GM12878 (cell line): ENCODE measurements at regions not wholly inside any gene's neighbourhood (a gene's known extent, or its start where the extent isn't known, plus 50 kb on each side); places are given as distances from the start of the nearest gene placed in this dataset.
A peak's percentile ranks its signal among the peaks of the same experiment; 100 is the strongest.

Experiments
- ATAC-seq: fragments of 200-7000 bp; cut with Tn5 transposase; 3 replicates; pipeline ENCODE4 v1.9.1; 2020; ENCODE audit warnings: mild to moderate bottlenecking, moderate library complexity
- BruUV-seq: library from RNA; stranded (reverse); fragments of 400-500 nt; replicated peaks from 2 replicates; lab custom pipeline; 2021; lab: Mats Ljungman, UMichigan
- CTCF ChIA-PET: fragments of 300-600 bp; sonication (Branson Sonifier 250); formaldehyde crosslinking; extraction: SDS; loops from one replicate; lab custom pipeline; 2021; ENCODE audit warnings: inconsistent platforms; lab: Yijun Ruan, JAX
- POLR2A ChIA-PET: fragments of 350-600 bp; formaldehyde crosslinking; extraction: SDS; loops from one replicate; lab custom pipeline; 2021; ENCODE audit warnings: inconsistent platforms; lab: Charles Lee
- RAD21 ChIA-PET: fragments of 300-600 bp; sonication (Branson Sonifier 250); formaldehyde crosslinking; loops from one replicate; lab custom pipeline; 2023; ENCODE audit warnings: antibody characterized with exemption; ENCODE audit not compliant: unreplicated experiment; lab: Charles Lee
- SMC1A ChIA-PET: fragments of 300-600 bp; sonication (Branson Sonifier 250); formaldehyde crosslinking; loops from one replicate; lab custom pipeline; 2023; ENCODE audit not compliant: unreplicated experiment, uncharacterized antibody; lab: Charles Lee
- DNase-seq: peaks from one replicate; pipeline ENCODE4 v3.0.0-alpha.2; 2011; ENCODE audit warnings: low read depth, low spot score
- FAIRE-seq: peaks from 3 replicates; lab custom pipeline; 2011; peaks lifted over from hg19 to GRCh38; lab: Jason Lieb, UNC
- H2AFZ ChIP-seq: 2 replicates; pipeline ENCODE4 v1.6.0; 2011; ENCODE audit warnings: low read depth, low read length, control low read depth; ENCODE audit not compliant: control insufficient read depth
- H3K27ac ChIP-seq: 2 replicates; pipeline ENCODE4 v1.5.1; 2011; ENCODE audit warnings: control low read depth; ENCODE audit not compliant: control insufficient read depth, insufficient read depth
- H3K27me3 ChIP-seq, 2 experiments: replicated peaks in 1 of 2; 2 replicates each; pipeline versions ENCODE4 v1.6.0 to v1.6.1; 2011; ENCODE audit warnings: low read length in 1 of 2; ENCODE audit not compliant: control insufficient read depth in 2 of 2, insufficient read depth in 2 of 2
- H3K36me3 ChIP-seq, 2 experiments: 2 replicates each; pipeline ENCODE4 v1.5.1; 2011; ENCODE audit warnings: low read length in 1 of 2; ENCODE audit not compliant: control insufficient read depth in 2 of 2, insufficient read depth in 2 of 2
- H3K4me1 ChIP-seq: 2 replicates; pipeline ENCODE4 v1.6.1; 2011; ENCODE audit warnings: mild to moderate bottlenecking, low read length, moderate library complexity, mixed read lengths; ENCODE audit not compliant: control insufficient read depth, insufficient read depth
- H3K4me2 ChIP-seq: 2 replicates; pipeline ENCODE4 v1.6.0; 2011; ENCODE audit warnings: control low read depth; ENCODE audit not compliant: control insufficient read depth, insufficient read depth
- H3K4me3 ChIP-seq: fragments of 200-600 bp; sonication (generic); 2 replicates; pipeline ENCODE4 v1.5.1; 2016
- H3K79me2 ChIP-seq: 2 replicates; pipeline ENCODE4 v1.6.0; 2011; ENCODE audit warnings: low read length; ENCODE audit not compliant: control insufficient read depth, insufficient read depth
- H3K9ac ChIP-seq: 2 replicates; pipeline ENCODE4 v1.8.0; 2011; ENCODE audit warnings: low read length, control low read depth, mixed read lengths; ENCODE audit not compliant: control insufficient read depth, insufficient read depth
- H3K9me3 ChIP-seq: replicated peaks from 3 replicates; pipeline ENCODE4 v1.5.1; 2011; ENCODE audit warnings: mild to moderate bottlenecking, low read length; ENCODE audit not compliant: control insufficient read depth, insufficient read depth
- H4K20me1 ChIP-seq: 2 replicates; pipeline ENCODE4 v1.6.0; 2011; ENCODE audit not compliant: control insufficient read depth, insufficient read depth
- CBX5 ChIP-seq: sonication (generic); IDR thresholded peaks from 2 replicates; pipeline ENCODE4 v1.6.1; 2016; ENCODE audit warnings: low read depth, moderate library complexity, mild to moderate bottlenecking, inconsistent platforms
- GABPA ChIP-seq: IDR thresholded peaks from 2 replicates; pipeline ENCODE4 v1.6.1; 2014; ENCODE audit warnings: antibody characterized with exemption, low read depth, mild to moderate bottlenecking, inconsistent platforms
- IRF4 ChIP-seq: IDR thresholded peaks from 2 replicates; pipeline ENCODE4 v1.6.1; 2011; ENCODE audit warnings: low read depth, low read length
- JUND ChIP-seq: IDR thresholded peaks from 2 replicates; pipeline ENCODE4 v1.6.1; 2012; ENCODE audit warnings: low read depth, mild to moderate bottlenecking, low read length, improper control_type of control experiment, moderate library complexity
- KAT2A ChIP-seq: conservative IDR thresholded peaks from 2 replicates; pipeline ENCODE4 v1.6.1; 2011; ENCODE audit warnings: low read depth, low read length; ENCODE audit not compliant: control insufficient read depth
- MYC ChIP-seq: IDR thresholded peaks from 2 replicates; pipeline ENCODE4 v1.6.1; 2011; ENCODE audit warnings: mild to moderate bottlenecking, low read length, moderate library complexity, inconsistent platforms; ENCODE audit not compliant: insufficient read depth, insufficient replicate concordance, insufficient read length, severe bottlenecking
- PAX8 ChIP-seq: fragments of 450-650 bp; IDR thresholded peaks from 2 replicates; pipeline ENCODE4 v1.6.1; 2017; ENCODE audit warnings: mild to moderate bottlenecking, moderate library complexity
- RAD21 ChIP-seq: IDR thresholded peaks from 2 replicates; pipeline ENCODE4 v1.6.1; 2011; ENCODE audit warnings: mild to moderate bottlenecking, low read depth, low read length, moderate library complexity; ENCODE audit not compliant: insufficient read depth
- SIN3A ChIP-seq: IDR thresholded peaks from 2 replicates; pipeline ENCODE4 v1.6.1; 2012; ENCODE audit warnings: low read depth, low read length, improper control_type of control experiment
- SRF ChIP-seq, 2 experiments: IDR thresholded peaks; 2 replicates each; pipeline ENCODE4 v1.6.1; 2011; ENCODE audit warnings: low read depth in 2 of 2, low read length in 2 of 2, mild to moderate bottlenecking in 1 of 2, moderate library complexity in 1 of 2
- SUZ12 ChIP-seq: fragments of 200-600 bp; sonication (generic); IDR thresholded peaks from one replicate; pipeline ENCODE4 v1.6.1; 2018; ENCODE audit warnings: antibody characterized with exemption, mild to moderate bottlenecking; ENCODE audit not compliant: unreplicated experiment
- TBL1XR1 ChIP-seq: IDR thresholded peaks from 2 replicates; pipeline ENCODE4 v1.6.1; 2012; ENCODE audit warnings: low read depth, low read length, improper control_type of control experiment
- TCF12 ChIP-seq: IDR thresholded peaks from 2 replicates; pipeline ENCODE4 v1.6.1; 2011; ENCODE audit warnings: low read depth, mild to moderate bottlenecking, low read length
- YY1 ChIP-seq: IDR thresholded peaks from 2 replicates; pipeline ENCODE4 v1.6.1; 2011; ENCODE audit warnings: low read depth, mild to moderate bottlenecking, low read length
- ZBED1 ChIP-seq: IDR thresholded peaks from 2 replicates; pipeline ENCODE4 v1.6.1; 2016; ENCODE audit warnings: borderline replicate concordance
- ZNF207 ChIP-seq: fragments of 450-650 bp; IDR thresholded peaks from 2 replicates; pipeline ENCODE4 v1.6.1; 2014; ENCODE audit warnings: antibody characterized with exemption, mild to moderate bottlenecking, borderline replicate concordance
- WGBS: methylation state at CpG from one replicate; pipeline ENCODE4 v1.1.6; 2016; ENCODE audit warnings: low lambda C conversion rate; ENCODE audit not compliant: insufficient replicate concordance, insufficient coverage; ENCODE audit errors: missing lambda C conversion rate; 5-methylcytosine and 5-hydroxymethylcytosine counted together
- in situ Hi-C: fragments of 300-500 bp; cut with MboI; formaldehyde crosslinking; loops from 9 replicates; pipeline ENCODE4 v1.14.3; 2018; ENCODE audit warnings: mixed read lengths
- intact Hi-C: fragments of 100-400 bp; cut with micrococcal nuclease; formaldehyde crosslinking; loops from one replicate; pipeline ENCODE4 v1.14.2; 2022; ENCODE audit not compliant: unreplicated experiment
- TF ChIP-seq, protein P1 (sequence below): fragments of 450-650 bp; IDR thresholded peaks from 2 replicates; pipeline ENCODE4 v1.6.1; 2017; ENCODE audit warnings: mild to moderate bottlenecking, moderate library complexity
- TF ChIP-seq, protein P2 (sequence below): IDR thresholded peaks from 2 replicates; pipeline ENCODE4 v1.6.1; 2011; ENCODE audit warnings: borderline replicate concordance, low read depth, mild to moderate bottlenecking, moderate library complexity, low read length; ENCODE audit not compliant: insufficient read depth, poor library complexity, severe bottlenecking

DNA sequence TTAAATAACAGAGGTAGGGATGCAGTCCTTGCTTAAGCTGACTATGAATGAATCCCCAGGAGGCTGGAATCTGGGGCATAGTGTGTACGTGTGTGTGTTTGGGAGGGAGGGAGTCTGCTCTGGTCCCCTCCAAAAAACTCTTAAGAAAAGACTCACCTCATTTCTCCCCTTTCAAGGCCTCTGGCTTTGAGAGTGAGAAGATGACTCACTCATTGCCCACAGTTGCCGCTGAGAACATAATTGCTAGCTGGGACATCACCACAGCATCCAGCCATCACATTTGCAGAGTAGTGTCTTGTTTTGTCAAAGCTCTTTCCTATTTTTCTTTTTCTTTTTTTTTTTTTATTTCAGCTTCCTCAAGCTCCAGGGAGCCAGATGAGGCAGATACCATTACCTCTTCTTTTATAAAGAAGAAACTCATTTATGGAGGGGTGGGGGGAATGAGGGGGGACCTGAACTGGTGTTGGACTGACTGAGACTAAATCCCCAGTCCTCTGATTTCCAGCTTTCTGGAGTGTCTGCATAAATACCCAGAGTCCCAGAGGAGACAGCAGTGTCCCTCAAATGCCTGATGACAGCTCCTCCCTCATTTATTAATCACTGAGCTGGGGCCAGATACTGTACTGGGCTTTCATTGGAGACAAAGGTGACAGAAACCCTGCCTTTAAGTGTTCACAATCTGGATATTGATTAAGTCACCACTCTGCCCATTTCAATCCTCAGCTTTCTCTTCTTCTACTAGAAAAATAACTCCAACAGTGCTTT lies 61.9 kb upstream of the LAS1L start (continued):
- no peak for TF ChIP-seq TCF12
- no peak for TF ChIP-seq SUZ12
- no peak for TF ChIP-seq KAT2A
- TF ChIP-seq JUND: peak; percentile 69; the same call in 1 of the 2 replicates
- TF ChIP-seq GABPA: no peak
- TF ChIP-seq ZNF207: no peak
- no peak for TF ChIP-seq PAX8
- TF ChIP-seq MYC: no peak
- TF ChIP-seq ZBED1: no peak
- TF ChIP-seq SRF (IDR thresholded peaks at IDR 0.05; ENCODE audit: low read depth in 2 of 2, low read length in 2 of 2): no peak

DNA sequence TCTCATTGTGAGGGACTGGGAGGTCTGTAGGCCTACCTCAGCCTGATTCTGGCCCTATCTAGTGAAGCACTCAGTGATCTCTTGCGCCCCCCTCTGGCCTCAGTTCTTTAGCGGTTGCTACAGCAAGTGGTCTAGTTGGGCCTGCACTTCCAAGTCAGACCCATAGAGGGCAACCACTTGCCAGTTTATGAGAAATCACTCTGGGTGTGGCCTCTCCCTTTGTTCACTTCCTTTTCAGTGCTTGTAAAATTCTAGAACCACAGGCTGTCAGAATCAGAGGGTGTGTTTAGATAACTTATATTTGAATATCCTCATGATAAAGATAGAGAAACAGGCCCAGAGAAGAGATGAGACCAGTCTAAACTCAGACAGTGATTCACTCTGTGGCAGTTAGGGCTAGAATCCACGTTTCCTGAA lies 60.9 kb upstream of the LAS1L start:
- Histone ChIP-seq H3K4me2 (peak overlapping the region; percentile 80), H3K4me3 (no peak overlapping the region), H3K9me3 (no peaks in the 10 kb centered on the region), H3K9ac (peak overlapping the region; percentile 17), H3K36me3 (no peaks in the 10 kb centered on the region), H4K20me1 (no peaks in the 10 kb centered on the region), H3K27me3 (no peaks in the 10 kb centered on the region), H2AFZ (peak overlapping the region; percentile 74), H3K27ac (peak overlapping the region; percentile 67), H3K79me2 (no peaks in the 10 kb centered on the region), H3K4me1 (peaks cover 19% of the 10 kb centered on the region)
- RAD21 ChIA-PET: interaction anchor here (0.8 to 2.3 kb wide), 8 partner anchors 102 to 1135 kb away, joined by 3 to 32 read pairs (median 8); no protein-coding TSS in a partner anchor
- no TSS peak for BruUV-seq
- intact Hi-C loops: loop anchor here (1.0 to 5.0 kb wide), 9 partner anchors 72 to 812 kb away; partner anchors contain the start of gene MSN
- CTCF ChIA-PET: interaction anchor here (0.6 to 3.2 kb wide), 14 partner anchors 12 to 1046 kb away, joined by 3 to 26 read pairs (median 6); partner anchors contain the start of gene MSN
- WGBS: 0% methylated on average over 3 of the region's 3 CpGs
- in situ Hi-C loops: loop anchor here (5.0 kb wide), 1 partner anchor 127 kb away; no protein-coding TSS in a partner anchor
- DNase-seq (peak; percentile 89), FAIRE-seq (peak; percentile 7), ATAC-seq (peak; percentile 88)
- POLR2A ChIA-PET: interaction anchor here (2.0 kb wide), 1 partner anchor 71 kb away, joined by 9 read pairs; the partner anchor contains the start of gene MSN
- SMC1A ChIA-PET: interaction anchor here (0.7 to 2.9 kb wide), 14 partner anchors 13 to 391 kb away, joined by 3 to 37 read pairs (median 8); no protein-coding TSS in a partner anchor
- TF ChIP-seq, protein P1, sequence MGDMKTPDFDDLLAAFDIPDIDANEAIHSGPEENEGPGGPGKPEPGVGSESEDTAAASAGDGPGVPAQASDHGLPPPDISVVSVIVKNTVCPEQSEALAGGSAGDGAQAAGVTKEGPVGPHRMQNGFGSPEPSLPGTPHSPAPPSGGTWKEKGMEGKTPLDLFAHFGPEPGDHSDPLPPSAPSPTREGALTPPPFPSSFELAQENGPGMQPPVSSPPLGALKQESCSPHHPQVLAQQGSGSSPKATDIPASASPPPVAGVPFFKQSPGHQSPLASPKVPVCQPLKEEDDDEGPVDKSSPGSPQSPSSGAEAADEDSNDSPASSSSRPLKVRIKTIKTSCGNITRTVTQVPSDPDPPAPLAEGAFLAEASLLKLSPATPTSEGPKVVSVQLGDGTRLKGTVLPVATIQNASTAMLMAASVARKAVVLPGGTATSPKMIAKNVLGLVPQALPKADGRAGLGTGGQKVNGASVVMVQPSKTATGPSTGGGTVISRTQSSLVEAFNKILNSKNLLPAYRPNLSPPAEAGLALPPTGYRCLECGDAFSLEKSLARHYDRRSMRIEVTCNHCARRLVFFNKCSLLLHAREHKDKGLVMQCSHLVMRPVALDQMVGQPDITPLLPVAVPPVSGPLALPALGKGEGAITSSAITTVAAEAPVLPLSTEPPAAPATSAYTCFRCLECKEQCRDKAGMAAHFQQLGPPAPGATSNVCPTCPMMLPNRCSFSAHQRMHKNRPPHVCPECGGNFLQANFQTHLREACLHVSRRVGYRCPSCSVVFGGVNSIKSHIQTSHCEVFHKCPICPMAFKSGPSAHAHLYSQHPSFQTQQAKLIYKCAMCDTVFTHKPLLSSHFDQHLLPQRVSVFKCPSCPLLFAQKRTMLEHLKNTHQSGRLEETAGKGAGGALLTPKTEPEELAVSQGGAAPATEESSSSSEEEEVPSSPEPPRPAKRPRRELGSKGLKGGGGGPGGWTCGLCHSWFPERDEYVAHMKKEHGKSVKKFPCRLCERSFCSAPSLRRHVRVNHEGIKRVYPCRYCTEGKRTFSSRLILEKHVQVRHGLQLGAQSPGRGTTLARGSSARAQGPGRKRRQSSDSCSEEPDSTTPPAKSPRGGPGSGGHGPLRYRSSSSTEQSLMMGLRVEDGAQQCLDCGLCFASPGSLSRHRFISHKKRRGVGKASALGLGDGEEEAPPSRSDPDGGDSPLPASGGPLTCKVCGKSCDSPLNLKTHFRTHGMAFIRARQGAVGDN: 0 out of 2 replicates have a peak, but pooled peaks have one; percentile 26
- peak; percentile 94 for TF ChIP-seq RAD21
- TF ChIP-seq IRF4: peak; percentile 47
- peak; percentile 73 for TF ChIP-seq YY1
- TF ChIP-seq SIN3A: peak; percentile 42; the same call in 1 of the 2 replicates
- TF ChIP-seq, protein P2, sequence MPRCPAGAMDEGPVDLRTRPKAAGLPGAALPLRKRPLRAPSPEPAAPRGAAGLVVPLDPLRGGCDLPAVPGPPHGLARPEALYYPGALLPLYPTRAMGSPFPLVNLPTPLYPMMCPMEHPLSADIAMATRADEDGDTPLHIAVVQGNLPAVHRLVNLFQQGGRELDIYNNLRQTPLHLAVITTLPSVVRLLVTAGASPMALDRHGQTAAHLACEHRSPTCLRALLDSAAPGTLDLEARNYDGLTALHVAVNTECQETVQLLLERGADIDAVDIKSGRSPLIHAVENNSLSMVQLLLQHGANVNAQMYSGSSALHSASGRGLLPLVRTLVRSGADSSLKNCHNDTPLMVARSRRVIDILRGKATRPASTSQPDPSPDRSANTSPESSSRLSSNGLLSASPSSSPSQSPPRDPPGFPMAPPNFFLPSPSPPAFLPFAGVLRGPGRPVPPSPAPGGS: no peak
- TF ChIP-seq TBL1XR1: peak; percentile 18; the same call in 1 of the 2 replicates
- peak; percentile 57; the same call in 1 of the 2 replicates for TF ChIP-seq CBX5
